ENCODE measurements at regions not wholly inside any gene's neighbourhood (a gene's known extent, or its start where the extent isn't known, plus 50 kb on each side); places are given as distances from the start of the nearest gene placed in this dataset.

DNA sequence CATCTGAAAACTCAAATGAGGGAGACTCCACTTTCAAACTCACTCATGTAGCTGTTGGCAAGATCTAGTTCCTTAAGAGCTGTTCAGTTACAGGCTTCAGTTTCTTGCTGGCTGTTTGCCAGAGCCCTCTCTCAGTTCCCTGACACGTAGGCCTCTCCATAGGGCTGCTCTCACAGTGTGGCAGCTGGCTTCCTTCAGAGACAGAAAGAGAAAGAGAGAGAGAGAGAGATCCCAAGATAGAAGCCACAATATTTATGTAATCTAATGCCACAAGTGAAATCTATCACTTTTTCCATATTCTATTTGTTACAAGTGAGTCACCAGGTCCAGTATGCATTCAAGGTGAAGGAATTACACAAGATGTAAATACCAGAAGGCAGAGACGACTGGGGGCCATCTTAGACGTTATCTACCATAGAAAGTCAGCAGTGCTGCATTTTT lies 168.8 kb downstream of the RCN1 start (continued):
- TF ChIP-seq ZNF521 (tag by site-specific recombination; IDR thresholded peaks at IDR 0.05) (no peak), ZNF660 (tag by site-specific recombination; IDR thresholded peaks at IDR 0.05) (no peak)

DNA sequence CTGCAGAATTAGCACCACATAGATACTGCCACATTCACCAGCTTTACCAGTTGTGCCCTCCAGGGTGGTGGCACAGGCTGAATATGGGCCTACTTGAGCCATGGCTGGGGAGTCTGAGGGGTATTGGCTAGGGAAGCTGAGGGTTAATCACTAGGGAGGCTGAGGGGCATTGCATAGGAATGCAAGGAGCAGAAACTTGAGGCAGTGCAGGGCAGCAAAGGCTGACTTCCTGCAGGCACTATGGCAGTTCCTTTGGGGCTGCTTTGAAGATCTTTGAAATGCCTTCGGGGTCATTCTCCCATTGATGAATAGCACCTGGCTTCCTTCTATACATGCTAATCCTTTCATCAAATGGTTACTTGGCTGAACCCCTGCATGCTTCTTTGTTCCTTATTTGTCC lies 171.5 kb downstream of the RCN1 start:
- POLR2A ChIA-PET = no interaction called here
- TF ChIP-seq ZNF513 (tag by site-specific recombination; IDR thresholded peaks at IDR 0.05) = no peak
- TF ChIP-seq ZNF624 (tag by site-specific recombination; IDR thresholded peaks at IDR 0.05) = no peak
- no peak for TF ChIP-seq ZNF777 (tag by site-specific recombination; IDR thresholded peaks at IDR 0.05; ENCODE audit: borderline replicate concordance)
- no peak for TF ChIP-seq TSHZ1 (tag by site-specific recombination; IDR thresholded peaks at IDR 0.05; ENCODE audit: borderline replicate concordance)
- TF ChIP-seq ZNF148 (tag by site-specific recombination; IDR thresholded peaks at IDR 0.05; ENCODE audit: borderline replicate concordance) = no peak
- no peak for TF ChIP-seq ZNF768 (tag by site-specific recombination; IDR thresholded peaks at IDR 0.05)
- no peak for TF ChIP-seq BCL11A (tag by site-specific recombination; IDR thresholded peaks at IDR 0.05; ENCODE audit: low read depth)
- no peak for TF ChIP-seq ZNF350 (tag by site-specific recombination; IDR thresholded peaks at IDR 0.05)
- TF ChIP-seq KLF17 (tag by site-specific recombination; IDR thresholded peaks at IDR 0.05) = no peak
- TF ChIP-seq FEZF1 (tag by site-specific recombination; IDR thresholded peaks at IDR 0.05) = no peak
- TF ChIP-seq ZNF169 (tag by site-specific recombination; IDR thresholded peaks at IDR 0.05) = no peak
- no peak for TF ChIP-seq SCRT1 (tag by site-specific recombination; IDR thresholded peaks at IDR 0.05; ENCODE audit: borderline replicate concordance)
- TF ChIP-seq ZNF266 (tag by site-specific recombination; IDR thresholded peaks at IDR 0.05; ENCODE audit: low read depth) = no peak
- TF ChIP-seq, protein P1, sequence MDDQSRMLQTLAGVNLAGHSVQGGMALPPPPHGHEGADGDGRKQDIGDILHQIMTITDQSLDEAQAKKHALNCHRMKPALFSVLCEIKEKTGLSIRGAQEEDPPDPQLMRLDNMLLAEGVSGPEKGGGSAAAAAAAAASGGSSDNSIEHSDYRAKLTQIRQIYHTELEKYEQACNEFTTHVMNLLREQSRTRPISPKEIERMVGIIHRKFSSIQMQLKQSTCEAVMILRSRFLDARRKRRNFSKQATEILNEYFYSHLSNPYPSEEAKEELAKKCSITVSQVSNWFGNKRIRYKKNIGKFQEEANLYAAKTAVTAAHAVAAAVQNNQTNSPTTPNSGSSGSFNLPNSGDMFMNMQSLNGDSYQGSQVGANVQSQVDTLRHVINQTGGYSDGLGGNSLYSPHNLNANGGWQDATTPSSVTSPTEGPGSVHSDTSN (CRISPR knock-in tag; IDR thresholded peaks at IDR 0.05) = no peak
- no peak for TF ChIP-seq GLI2 (tag by site-specific recombination; IDR thresholded peaks at IDR 0.05; ENCODE audit: borderline replicate concordance, low read depth)
- TF ChIP-seq ZNF394 (tag by site-specific recombination; IDR thresholded peaks at IDR 0.05; ENCODE audit: borderline replicate concordance) = no peak
- TF ChIP-seq OSR2 (tag by site-specific recombination; IDR thresholded peaks at IDR 0.05) = no peak
- no peaks in the 10 kb centered on the region for H3K36me3 ChIP-seq (ENCODE audit: control insufficient read depth in 2 of 2, insufficient read depth in 1 of 2, low read length in 2 of 2)
- H3K9me3 ChIP-seq (ENCODE audit: control insufficient read depth, insufficient read depth, low read depth, low read length) = no peaks in the 10 kb centered on the region
- CTCF ChIA-PET = no interaction called here
- no peaks in the 10 kb centered on the region for H3K4me1 ChIP-seq (ENCODE audit: control insufficient read depth, insufficient read depth, low read length)
- H3K4me3 ChIP-seq (ENCODE audit: low read depth, low read length) = no peak overlapping the region
- no peak overlapping the region for H3K27ac ChIP-seq (ENCODE audit: extremely low read depth, low read depth, low read length)

Data from HEK293 (cell line).